ENCODE measurements at regions not wholly inside any gene's neighbourhood (a gene's known extent, or its start where the extent isn't known, plus 50 kb on each side); places are given as distances from the start of the nearest gene placed in this dataset.
"Not testable (repeated sequence)": the region's sequence is repeated elsewhere in the genome, so short reads cannot be mapped to it uniquely, and the experiment has no call there.

- TF ChIP-seq, protein P1, sequence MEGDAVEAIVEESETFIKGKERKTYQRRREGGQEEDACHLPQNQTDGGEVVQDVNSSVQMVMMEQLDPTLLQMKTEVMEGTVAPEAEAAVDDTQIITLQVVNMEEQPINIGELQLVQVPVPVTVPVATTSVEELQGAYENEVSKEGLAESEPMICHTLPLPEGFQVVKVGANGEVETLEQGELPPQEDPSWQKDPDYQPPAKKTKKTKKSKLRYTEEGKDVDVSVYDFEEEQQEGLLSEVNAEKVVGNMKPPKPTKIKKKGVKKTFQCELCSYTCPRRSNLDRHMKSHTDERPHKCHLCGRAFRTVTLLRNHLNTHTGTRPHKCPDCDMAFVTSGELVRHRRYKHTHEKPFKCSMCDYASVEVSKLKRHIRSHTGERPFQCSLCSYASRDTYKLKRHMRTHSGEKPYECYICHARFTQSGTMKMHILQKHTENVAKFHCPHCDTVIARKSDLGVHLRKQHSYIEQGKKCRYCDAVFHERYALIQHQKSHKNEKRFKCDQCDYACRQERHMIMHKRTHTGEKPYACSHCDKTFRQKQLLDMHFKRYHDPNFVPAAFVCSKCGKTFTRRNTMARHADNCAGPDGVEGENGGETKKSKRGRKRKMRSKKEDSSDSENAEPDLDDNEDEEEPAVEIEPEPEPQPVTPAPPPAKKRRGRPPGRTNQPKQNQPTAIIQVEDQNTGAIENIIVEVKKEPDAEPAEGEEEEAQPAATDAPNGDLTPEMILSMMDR (IDR thresholded peaks at IDR 0.05) = no peak
- Histone ChIP-seq H3K9me3 (no peaks in the 10 kb centered on the region), H3K36me3 (no peaks in the 10 kb centered on the region), H3K27me3 (replicated peaks; ENCODE audit: insufficient read depth) (no peaks in the 10 kb centered on the region), H3K4me1 (ENCODE audit: control insufficient read depth in 1 of 2, low read depth in 2 of 2) (no peaks in the 10 kb centered on the region), H3K4me3 (no peak overlapping the region), H3K27ac (no peak overlapping the region)
- ATAC-seq (ENCODE audit: insufficient number of reproducible peaks, low FRiP score, low read depth) (no peak), DNase-seq (ENCODE audit: low spot score) (no peak)
Observed at GRCh38 chr4:159910721-159911120, 807.8 kb downstream of the RAPGEF2 start.

DNA sequence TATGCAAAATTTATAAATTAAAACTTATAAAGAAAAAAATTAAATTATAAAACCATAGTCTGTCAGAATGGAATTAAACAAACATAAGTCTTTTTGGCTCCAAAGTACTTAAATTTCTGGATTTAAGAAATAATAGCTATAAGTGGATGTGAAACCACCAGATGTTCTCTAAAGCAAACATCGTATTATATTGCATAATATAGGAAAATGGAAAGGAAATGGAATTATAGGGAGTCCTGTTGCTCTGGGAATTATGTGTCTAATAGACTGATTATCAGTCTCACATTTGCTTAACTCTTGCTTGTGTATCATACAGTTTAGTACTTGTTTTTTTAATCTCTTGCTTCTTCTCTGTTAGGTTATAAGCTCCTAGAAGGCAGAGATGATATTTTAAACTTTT, 819.2 kb downstream of the RAPGEF2 start:
- no peaks in the 10 kb centered on the region for H3K36me3 ChIP-seq
- peaks cover 7% of the 10 kb centered on the region for H3K9me3 ChIP-seq
- ATAC-seq (ENCODE audit: insufficient number of reproducible peaks, low FRiP score, low read depth) (no peak), DNase-seq (ENCODE audit: low spot score) (no peak)
- H3K4me1 ChIP-seq (ENCODE audit: control insufficient read depth in 1 of 2, low read depth in 2 of 2) = no peaks in the 10 kb centered on the region
- H3K27me3 ChIP-seq (replicated peaks; ENCODE audit: insufficient read depth) = no peaks in the 10 kb centered on the region
- H3K4me3 ChIP-seq = no peak overlapping the region
- TF ChIP-seq, protein P1 (IDR thresholded peaks at IDR 0.05) = no peak
- H3K27ac ChIP-seq = no peak overlapping the region

GRCh38 chr4:159925770-159926169, 822.9 kb downstream of the RAPGEF2 start:
- no peak overlapping the region for H3K27ac ChIP-seq
- H3K27me3 ChIP-seq (replicated peaks; ENCODE audit: insufficient read depth) = no peaks in the 10 kb centered on the region
- no peaks in the 10 kb centered on the region for H3K36me3 ChIP-seq
- H3K4me3 ChIP-seq = no peak overlapping the region
- peaks cover 7% of the 10 kb centered on the region for H3K9me3 ChIP-seq
- ATAC-seq (ENCODE audit: insufficient number of reproducible peaks, low FRiP score, low read depth) (no peak), DNase-seq (ENCODE audit: low spot score) (no peak)
- TF ChIP-seq, protein P1 (IDR thresholded peaks at IDR 0.05) = no peak
- no peaks in the 10 kb centered on the region for H3K4me1 ChIP-seq (ENCODE audit: control insufficient read depth in 1 of 2, low read depth in 2 of 2)

- Histone ChIP-seq H3K27ac (no peak overlapping the region), H3K36me3 (no peaks in the 10 kb centered on the region), H3K27me3 (replicated peaks; ENCODE audit: insufficient read depth) (no peaks in the 10 kb centered on the region), H3K9me3 (peaks cover 7% of the 10 kb centered on the region), H3K4me1 (ENCODE audit: control insufficient read depth in 1 of 2, low read depth in 2 of 2) (no peaks in the 10 kb centered on the region), H3K4me3 (no peak overlapping the region)
- TF ChIP-seq, protein P1 (IDR thresholded peaks at IDR 0.05) = no peak
- no peak for DNase-seq (ENCODE audit: low spot score)
- ATAC-seq (ENCODE audit: insufficient number of reproducible peaks, low FRiP score, low read depth) = no peak
Observed at GRCh38 chr4:159926871-159927270, 824.0 kb downstream of the RAPGEF2 start.

- H3K4me1 ChIP-seq (ENCODE audit: control insufficient read depth in 1 of 2, low read depth in 2 of 2) = no peaks in the 10 kb centered on the region
- peaks cover 7% of the 10 kb centered on the region for H3K9me3 ChIP-seq
- ATAC-seq (ENCODE audit: insufficient number of reproducible peaks, low FRiP score, low read depth) (no peak), DNase-seq (ENCODE audit: low spot score) (no peak)
- H3K36me3 ChIP-seq = no peaks in the 10 kb centered on the region
- no peaks in the 10 kb centered on the region for H3K27me3 ChIP-seq (replicated peaks; ENCODE audit: insufficient read depth)
- H3K4me3 ChIP-seq = no peak overlapping the region
- no peak overlapping the region for H3K27ac ChIP-seq
- TF ChIP-seq, protein P1 (IDR thresholded peaks at IDR 0.05) = no peak
Observed at GRCh38 chr4:159927781-159928180, 824.9 kb downstream of the RAPGEF2 start.

DNA sequence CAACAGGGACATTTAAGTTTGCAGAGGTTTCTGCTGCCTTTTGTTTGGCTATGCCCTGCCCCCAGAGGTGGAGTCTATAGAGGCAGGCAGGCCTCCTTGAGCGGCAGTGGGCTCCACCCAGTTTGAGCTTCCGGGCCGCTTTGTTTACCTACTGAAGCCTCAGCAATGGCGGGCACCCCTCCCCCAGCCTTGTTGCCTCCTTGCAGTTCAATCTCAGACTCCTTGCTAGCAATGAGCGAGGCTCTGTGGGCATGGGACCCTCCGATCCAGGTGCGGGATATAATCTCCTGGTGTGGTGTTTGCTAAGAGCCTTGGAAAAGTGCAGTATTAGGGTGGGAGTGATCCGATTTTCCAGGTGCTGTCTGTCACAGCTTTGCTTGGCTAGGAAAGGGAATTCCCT, 831.7 kb downstream of the RAPGEF2 start:
- not testable (repeated sequence) for H3K27ac ChIP-seq; H3K36me3 ChIP-seq; H3K9me3 ChIP-seq; H3K4me1 ChIP-seq (ENCODE audit: control insufficient read depth in 1 of 2, low read depth in 2 of 2); DNase-seq (ENCODE audit: low spot score); H3K4me3 ChIP-seq; ATAC-seq (ENCODE audit: insufficient number of reproducible peaks, low FRiP score, low read depth); H3K27me3 ChIP-seq (replicated peaks; ENCODE audit: insufficient read depth)

Data from thoracic aorta (tissue), 2 donors.